Ovary (tissue), 7 donors: ENCODE measurements at regions not wholly inside any gene's neighbourhood (a gene's known extent, or its start where the extent isn't known, plus 50 kb on each side); places are given as distances from the start of the nearest gene placed in this dataset.

Experiments used
- DNase-seq, 5 donors: peaks; one replicate each; pipeline ENCODE4 v3.0.0-alpha.2; 2019 to 2020
- H3K27ac ChIP-seq, 2 donors: fragments of 200-600 bp; one replicate each; pipeline versions ENCODE4 v1.5.1 to v1.8.0; 2019 to 2022
- H3K27me3 ChIP-seq: fragments of 200-600 bp; one replicate; pipeline ENCODE4 v1.8.0; 2022
- H3K36me3 ChIP-seq: fragments of 200-600 bp; sonication (generic); one replicate; pipeline ENCODE4 v1.5.1; 2019
- H3K4me1 ChIP-seq: one replicate; pipeline ENCODE4 v1.8.1; 2013; ENCODE audit warnings: mild to moderate bottlenecking, moderate library complexity; ENCODE audit not compliant: insufficient read depth
- H3K4me3 ChIP-seq: fragments of 200-600 bp; sonication (generic); one replicate; pipeline ENCODE4 v1.5.1; 2017
- H3K9me3 ChIP-seq, 2 donors: fragments of 200-600 bp in 1 of 2; sonication (generic) in 1 of 2; one replicate each; pipeline versions ENCODE4 v1.5.1 to v1.8.1; 2013 to 2019; ENCODE audit warnings: mild to moderate bottlenecking in 1 of 2, moderate library complexity in 1 of 2
- EP300 ChIP-seq: sonication (generic); formaldehyde crosslinking; IDR thresholded peaks from one replicate; pipeline ENCODE4 v1.6.1; 2017; ENCODE audit warnings: antibody characterized with exemption
- POLR2A ChIP-seq: fragments of 450-650 bp; IDR thresholded peaks from one replicate; pipeline ENCODE4 v1.6.1; 2017; ENCODE audit warnings: antibody characterized with exemption, mild to moderate bottlenecking, moderate library complexity
- WGBS, 3 donors: extraction: QIAGEN DNeasy Blood & Tissue Kit in 1 of 3; methylation state at CpG; one replicate each; pipeline versions ENCODE4 v1.1.5 to v1.1.7; 2013 to 2017; 5-methylcytosine and 5-hydroxymethylcytosine counted together
- intact Hi-C, 4 donors: fragments of 100-400 bp; cut with DNase I; formaldehyde crosslinking; loops; one replicate each; pipeline versions ENCODE4 v1.11.0 to v1.15.1; 2022 to 2023
- TF ChIP-seq, protein P1 (sequence below), 3 donors: fragments of 450-650 bp in 2 of 3; fragments of 200-600 bp in 1 of 3; IDR thresholded peaks; one replicate each; pipeline versions ENCODE4 v1.5.1 to v1.8.0; 2016 to 2022; ENCODE audit warnings: antibody characterized with exemption in 3 of 3, mild to moderate bottlenecking in 1 of 3
- donor health status: DM: no; HTN: no; CAD: no; lungs with moderate emphysema.
- donor health status: DM: no; HTN: no; CAD: no.
- donor health status: Bipolar disorder and iron deficiency.
- donor health status: DM: no; HTN: no; CAD: no.
- donor health status: DM: yes; HTN: yes; CAD: no.

DNA sequence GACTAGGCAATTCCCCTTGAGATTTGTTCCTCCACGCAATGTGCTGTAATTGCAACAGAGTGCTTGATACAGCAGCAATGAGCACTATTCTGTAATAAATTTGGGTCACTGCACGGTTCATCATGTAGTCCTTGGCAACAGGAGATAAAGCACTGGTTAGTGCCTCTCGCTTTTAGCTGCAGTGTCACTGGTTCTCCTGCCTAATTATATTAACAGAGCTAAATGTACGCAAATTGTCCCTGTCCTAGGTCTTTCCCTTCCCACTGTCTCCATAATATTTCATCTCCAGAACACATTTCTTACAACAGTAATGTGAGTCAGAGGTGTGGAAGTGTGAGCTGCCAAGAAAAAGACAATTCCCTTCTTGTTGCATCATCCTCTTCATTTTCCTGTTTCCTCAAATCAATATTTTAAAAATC lies 553.1 kb downstream of the ZNF608 start:
- intact Hi-C loops, result no loop called here
- Histone ChIP-seq H3K36me3 (no peaks in the 10 kb centered on the region), H3K9me3 (no peaks in the 10 kb centered on the region), H3K4me1 (no peaks in the 10 kb centered on the region), H3K4me3 (no peak overlapping the region), H3K27ac (no peak overlapping the region), H3K27me3 (no peaks in the 10 kb centered on the region)
- TF ChIP-seq POLR2A, result no peak
- no peak for TF ChIP-seq EP300
- TF ChIP-seq, protein P1, sequence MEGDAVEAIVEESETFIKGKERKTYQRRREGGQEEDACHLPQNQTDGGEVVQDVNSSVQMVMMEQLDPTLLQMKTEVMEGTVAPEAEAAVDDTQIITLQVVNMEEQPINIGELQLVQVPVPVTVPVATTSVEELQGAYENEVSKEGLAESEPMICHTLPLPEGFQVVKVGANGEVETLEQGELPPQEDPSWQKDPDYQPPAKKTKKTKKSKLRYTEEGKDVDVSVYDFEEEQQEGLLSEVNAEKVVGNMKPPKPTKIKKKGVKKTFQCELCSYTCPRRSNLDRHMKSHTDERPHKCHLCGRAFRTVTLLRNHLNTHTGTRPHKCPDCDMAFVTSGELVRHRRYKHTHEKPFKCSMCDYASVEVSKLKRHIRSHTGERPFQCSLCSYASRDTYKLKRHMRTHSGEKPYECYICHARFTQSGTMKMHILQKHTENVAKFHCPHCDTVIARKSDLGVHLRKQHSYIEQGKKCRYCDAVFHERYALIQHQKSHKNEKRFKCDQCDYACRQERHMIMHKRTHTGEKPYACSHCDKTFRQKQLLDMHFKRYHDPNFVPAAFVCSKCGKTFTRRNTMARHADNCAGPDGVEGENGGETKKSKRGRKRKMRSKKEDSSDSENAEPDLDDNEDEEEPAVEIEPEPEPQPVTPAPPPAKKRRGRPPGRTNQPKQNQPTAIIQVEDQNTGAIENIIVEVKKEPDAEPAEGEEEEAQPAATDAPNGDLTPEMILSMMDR (IDR thresholded peaks at IDR 0.05), result no peak
- 52 to 57% (median 55%) methylated on average over 4 of the region's 4 CpGs for WGBS, 3 donors
- DNase-seq, result no peak

DNA sequence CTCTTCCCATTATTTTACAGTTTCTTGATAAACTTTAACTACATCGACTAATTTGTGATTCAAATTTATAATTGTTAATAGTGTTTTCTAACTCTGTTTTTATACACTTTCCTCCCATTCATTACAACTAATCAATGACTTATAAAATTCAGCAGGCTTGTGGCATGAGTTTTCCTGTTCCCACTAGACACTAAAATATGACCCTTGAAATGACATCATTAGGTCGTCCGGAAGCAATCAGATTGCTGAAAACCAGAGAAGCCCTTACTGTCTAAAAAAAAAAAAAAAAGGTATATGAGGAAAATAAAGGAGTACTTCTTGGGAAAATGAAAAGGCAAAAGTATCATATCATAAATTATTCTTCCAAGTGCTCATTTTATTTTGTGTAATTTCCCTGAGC lies 553.7 kb downstream of the ZNF608 start:
- TF ChIP-seq EP300, result no peak
- no peak for TF ChIP-seq POLR2A
- TF ChIP-seq, protein P1 (IDR thresholded peaks at IDR 0.05), result no peak
- no peaks in the 10 kb centered on the region for H3K9me3 ChIP-seq
- H3K4me1 ChIP-seq, result no peaks in the 10 kb centered on the region
- H3K4me3 ChIP-seq, result no peak overlapping the region
- WGBS, 3 donors, result 90 to 93% (median 91%) methylated on average over 3 of the region's 3 CpGs
- intact Hi-C loops, result no loop called here
- H3K27me3 ChIP-seq, result no peaks in the 10 kb centered on the region
- H3K36me3 ChIP-seq, result no peaks in the 10 kb centered on the region
- DNase-seq, result no peak
- H3K27ac ChIP-seq, result no peak overlapping the region

DNA sequence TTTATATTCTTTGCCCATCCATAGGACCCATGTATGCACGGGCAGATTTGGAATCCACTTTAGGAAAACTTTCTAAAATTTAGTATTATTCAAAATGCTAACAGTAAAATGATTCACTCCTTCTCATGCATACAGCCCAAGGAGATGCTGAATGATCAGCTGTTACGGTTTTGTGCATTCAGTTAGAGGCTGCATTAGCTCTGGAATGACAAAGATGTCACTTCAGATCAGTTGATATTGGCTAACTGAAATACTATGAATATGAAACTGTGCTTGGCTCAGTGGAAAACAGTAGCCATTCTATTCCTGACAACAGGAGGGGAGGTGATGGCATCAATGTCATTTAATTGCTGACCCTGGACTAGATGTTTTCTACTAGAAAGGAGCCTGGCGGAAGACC lies 560.7 kb downstream of the ZNF608 start:
- H3K4me3 ChIP-seq, result no peak overlapping the region
- no peak for TF ChIP-seq POLR2A
- no peak for TF ChIP-seq EP300
- TF ChIP-seq, protein P1 (IDR thresholded peaks at IDR 0.05), result no peak
- H3K9me3 ChIP-seq, result no peaks in the 10 kb centered on the region
- intact Hi-C loops, result no loop called here
- no peaks in the 10 kb centered on the region for H3K27me3 ChIP-seq
- DNase-seq, result no peak
- H3K27ac ChIP-seq, result no peak overlapping the region
- no peaks in the 10 kb centered on the region for H3K36me3 ChIP-seq
- H3K4me1 ChIP-seq, result no peaks in the 10 kb centered on the region
- 92 to 95% (median 94%) methylated on average over 3 of the region's 3 CpGs for WGBS, 3 donors

DNA sequence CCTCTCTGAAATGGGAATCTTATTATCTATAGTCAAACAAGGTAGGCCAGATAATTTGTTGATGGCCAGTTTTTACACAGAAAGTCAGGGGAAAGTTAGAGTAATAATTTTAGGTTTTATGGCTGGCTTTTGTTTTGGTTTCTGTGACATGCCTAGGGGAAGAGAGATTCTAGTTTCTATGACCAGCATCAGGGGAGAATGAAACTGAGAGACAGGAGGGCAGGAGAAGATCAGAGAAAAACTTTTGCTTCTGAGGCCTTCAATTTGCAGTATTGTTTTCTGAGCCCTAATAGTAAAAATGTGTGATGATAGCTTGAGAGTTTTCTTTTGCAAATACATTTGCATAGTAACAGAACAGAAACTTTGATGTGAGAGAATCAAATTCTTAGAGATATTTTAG lies 564.3 kb downstream of the ZNF608 start:
- TF ChIP-seq, protein P1 (IDR thresholded peaks at IDR 0.05), result no peak
- TF ChIP-seq POLR2A (no peak), EP300 (no peak)

DNA sequence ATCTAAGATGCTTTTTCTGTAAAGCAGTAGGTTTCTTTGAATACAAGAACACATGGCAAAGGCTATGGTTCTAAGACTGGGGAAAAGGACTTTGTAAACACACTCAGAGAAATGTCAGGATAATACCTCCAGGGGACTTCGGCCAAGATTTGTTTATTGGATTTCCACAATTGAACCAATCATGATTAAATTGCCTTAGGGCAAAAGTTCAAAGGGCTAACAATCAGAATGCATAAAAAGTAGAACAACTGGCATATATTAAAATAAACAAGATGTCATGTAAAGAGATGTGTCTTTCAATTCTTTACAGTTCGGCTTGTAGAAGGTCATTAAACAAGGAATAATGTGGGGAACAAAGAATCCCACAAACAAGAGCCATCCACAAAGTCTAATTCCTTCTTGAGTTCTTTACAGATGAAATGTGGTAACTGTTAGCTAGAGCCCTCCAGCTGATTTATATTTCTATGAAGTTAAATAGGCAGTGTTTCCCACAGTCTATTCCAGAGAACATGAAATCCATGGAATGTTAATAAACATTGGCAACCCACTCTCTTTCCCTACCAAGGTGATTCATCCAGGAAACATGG lies 565.5 kb downstream of the ZNF608 start:
- WGBS, 3 donors, result 64 to 82% (median 77%) methylated on average over 2 of the region's 2 CpGs
- no peak for TF ChIP-seq EP300
- intact Hi-C loops, result no loop called here
- H3K27me3 ChIP-seq, result no peaks in the 10 kb centered on the region
- H3K4me3 ChIP-seq, result no peak overlapping the region
- no peaks in the 10 kb centered on the region for H3K4me1 ChIP-seq
- H3K36me3 ChIP-seq, result no peaks in the 10 kb centered on the region
- no peak for DNase-seq
- H3K9me3 ChIP-seq, result no peaks in the 10 kb centered on the region
- H3K27ac ChIP-seq, result no peak overlapping the region

More for the DNA sequence above, 564.3 kb downstream of the ZNF608 start:
- Histone ChIP-seq H3K27ac (no peak overlapping the region), H3K9me3 (no peaks in the 10 kb centered on the region), H3K36me3 (no peaks in the 10 kb centered on the region), H3K4me3 (no peak overlapping the region), H3K27me3 (no peaks in the 10 kb centered on the region), H3K4me1 (no peaks in the 10 kb centered on the region)
- DNase-seq, result no peak
- intact Hi-C loops, result no loop called here
